KMS-11 (cell line): ENCODE measurements at regions not wholly inside any gene's neighbourhood (a gene's known extent, or its start where the extent isn't known, plus 50 kb on each side); places are given as distances from the start of the nearest gene placed in this dataset.

Experiments used
- H2AFZ ChIP-seq: fragments of 200-600 bp; sonication (generic); 2 replicates; pipeline ENCODE4 v1.6.1; 2016; ENCODE audit warnings: antibody characterized with exemption, mixed run types, low read depth
- H3K27ac ChIP-seq: fragments of 200-600 bp; sonication (generic); 2 replicates; pipeline ENCODE4 v1.6.1; 2016; ENCODE audit warnings: mild to moderate bottlenecking, mixed run types
- H3K27me3 ChIP-seq: fragments of 200-600 bp; sonication (generic); 2 replicates; pipeline ENCODE4 v1.6.1; 2017; ENCODE audit warnings: mild to moderate bottlenecking, low read depth, mixed run types, moderate library complexity; ENCODE audit not compliant: insufficient read depth
- H3K36me3 ChIP-seq: fragments of 200-600 bp; sonication (generic); 2 replicates; pipeline ENCODE4 v1.6.1; 2017; ENCODE audit warnings: mild to moderate bottlenecking, mixed run types; ENCODE audit not compliant: insufficient read depth
- H3K4me1 ChIP-seq: fragments of 200-600 bp; sonication (generic); 2 replicates; pipeline ENCODE4 v1.6.1; 2016; ENCODE audit warnings: mild to moderate bottlenecking, low read depth, mixed run types; ENCODE audit not compliant: poor library complexity, severe bottlenecking
- H3K4me2 ChIP-seq: fragments of 200-600 bp; sonication (generic); 2 replicates; pipeline ENCODE4 v1.7.0; 2016; ENCODE audit warnings: mild to moderate bottlenecking, mixed run types
- H3K4me3 ChIP-seq: fragments of 200-600 bp; sonication (generic); IDR thresholded peaks from 2 replicates; pipeline ENCODE4 v1.6.1; 2017; ENCODE audit warnings: low read depth, low read length, mixed read lengths; ENCODE audit not compliant: insufficient read depth
- H3K79me2 ChIP-seq: fragments of 200-600 bp; sonication (generic); 2 replicates; pipeline ENCODE4 v1.6.1; 2016; ENCODE audit warnings: low read depth, mixed run types; ENCODE audit not compliant: insufficient read depth
- H3K9ac ChIP-seq: fragments of 200-600 bp; sonication (generic); 2 replicates; pipeline ENCODE4 v1.6.1; 2016; ENCODE audit warnings: mild to moderate bottlenecking, mixed run types
- H4K20me1 ChIP-seq: fragments of 200-600 bp; sonication (generic); 2 replicates; pipeline ENCODE4 v1.6.1; 2016; ENCODE audit warnings: mild to moderate bottlenecking, mixed run types; ENCODE audit not compliant: insufficient read depth
- TF ChIP-seq, protein P1 (sequence below): fragments of 200-600 bp; sonication (generic); conservative IDR thresholded peaks from 2 replicates; pipeline ENCODE4 v1.6.1; 2017; ENCODE audit warnings: low read depth, mild to moderate bottlenecking, antibody characterized with exemption, low read length, moderate library complexity, mixed read lengths

DNA sequence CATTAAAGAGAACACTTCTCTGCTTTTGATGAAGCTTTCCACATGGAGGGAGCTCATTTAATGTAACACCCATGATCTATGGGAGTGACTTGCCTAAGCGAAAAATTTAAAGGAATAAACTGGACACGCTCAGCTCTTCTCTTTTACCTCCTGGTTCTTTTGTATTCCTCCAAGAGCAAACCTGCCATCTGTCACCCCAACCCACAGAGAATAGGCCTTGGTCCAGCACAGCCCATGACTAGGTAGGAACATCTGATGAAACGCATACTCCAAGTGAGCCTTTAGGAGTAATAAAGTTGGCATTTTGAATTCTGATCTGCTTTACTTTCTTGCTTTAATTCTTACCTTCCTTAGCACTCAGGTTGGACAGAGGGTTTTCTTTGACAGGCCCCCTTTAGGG is 389.0 kb downstream of the HNRNPD start:
- TF ChIP-seq, protein P1, sequence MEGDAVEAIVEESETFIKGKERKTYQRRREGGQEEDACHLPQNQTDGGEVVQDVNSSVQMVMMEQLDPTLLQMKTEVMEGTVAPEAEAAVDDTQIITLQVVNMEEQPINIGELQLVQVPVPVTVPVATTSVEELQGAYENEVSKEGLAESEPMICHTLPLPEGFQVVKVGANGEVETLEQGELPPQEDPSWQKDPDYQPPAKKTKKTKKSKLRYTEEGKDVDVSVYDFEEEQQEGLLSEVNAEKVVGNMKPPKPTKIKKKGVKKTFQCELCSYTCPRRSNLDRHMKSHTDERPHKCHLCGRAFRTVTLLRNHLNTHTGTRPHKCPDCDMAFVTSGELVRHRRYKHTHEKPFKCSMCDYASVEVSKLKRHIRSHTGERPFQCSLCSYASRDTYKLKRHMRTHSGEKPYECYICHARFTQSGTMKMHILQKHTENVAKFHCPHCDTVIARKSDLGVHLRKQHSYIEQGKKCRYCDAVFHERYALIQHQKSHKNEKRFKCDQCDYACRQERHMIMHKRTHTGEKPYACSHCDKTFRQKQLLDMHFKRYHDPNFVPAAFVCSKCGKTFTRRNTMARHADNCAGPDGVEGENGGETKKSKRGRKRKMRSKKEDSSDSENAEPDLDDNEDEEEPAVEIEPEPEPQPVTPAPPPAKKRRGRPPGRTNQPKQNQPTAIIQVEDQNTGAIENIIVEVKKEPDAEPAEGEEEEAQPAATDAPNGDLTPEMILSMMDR = no peak
- H3K4me1 ChIP-seq = peaks cover 92% of the 10 kb centered on the region
- no peaks in the 10 kb centered on the region for H4K20me1 ChIP-seq

DNA sequence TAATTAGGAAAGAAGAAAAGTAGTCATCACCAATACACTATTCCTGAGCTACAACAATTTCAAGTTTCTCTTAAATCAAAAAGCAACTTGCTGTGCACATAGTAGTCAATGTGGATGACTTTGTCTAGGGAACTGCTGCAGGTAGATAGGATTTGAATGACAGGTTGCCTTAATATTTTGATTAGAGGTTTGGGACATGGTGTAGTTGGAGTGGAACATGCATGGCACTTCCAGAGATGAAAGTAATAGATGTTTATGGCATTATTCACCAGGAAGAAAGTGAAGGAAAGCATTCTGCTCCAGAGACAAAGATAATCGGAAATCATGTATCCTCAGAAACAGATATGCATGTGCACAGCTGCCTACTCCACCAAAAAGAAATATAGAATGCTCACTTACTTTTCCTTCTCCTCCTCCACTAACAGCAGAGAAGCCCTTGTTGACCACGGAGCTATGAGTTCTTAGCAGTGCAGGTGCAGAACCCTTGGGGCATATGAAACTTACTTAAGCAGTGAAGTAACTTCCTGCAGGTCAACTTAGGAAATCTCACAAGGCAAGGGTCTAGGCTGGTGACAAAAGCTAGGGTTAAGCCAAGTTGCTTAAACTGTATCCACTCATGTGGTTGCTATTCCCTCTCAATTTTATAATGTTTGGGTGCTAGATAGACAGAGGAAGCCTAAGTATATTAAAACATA is 390.8 kb downstream of the HNRNPD start:
- H3K27me3 ChIP-seq = no peaks in the 10 kb centered on the region
- H3K9ac ChIP-seq = no peak overlapping the region
- H4K20me1 ChIP-seq = no peaks in the 10 kb centered on the region
- H3K27ac ChIP-seq = peak overlapping the region; percentile 40
- no peak overlapping the region for H3K4me3 ChIP-seq
- no peaks in the 10 kb centered on the region for H3K36me3 ChIP-seq
- TF ChIP-seq, protein P1 = no peak
- peaks cover 96% of the 10 kb centered on the region for H3K4me1 ChIP-seq
- no peak overlapping the region for H2AFZ ChIP-seq
- H3K79me2 ChIP-seq = no peaks in the 10 kb centered on the region
- peak overlapping the region; percentile 73 for H3K4me2 ChIP-seq

More for the DNA sequence above, 389.0 kb downstream of the HNRNPD start:
- Histone ChIP-seq H3K4me2 (peak overlapping the region; percentile 73), H3K4me3 (no peak overlapping the region), H3K27ac (no peak overlapping the region), H3K27me3 (no peaks in the 10 kb centered on the region), H3K79me2 (no peaks in the 10 kb centered on the region), H2AFZ (no peak overlapping the region), H3K36me3 (no peaks in the 10 kb centered on the region), H3K9ac (no peak overlapping the region)

DNA sequence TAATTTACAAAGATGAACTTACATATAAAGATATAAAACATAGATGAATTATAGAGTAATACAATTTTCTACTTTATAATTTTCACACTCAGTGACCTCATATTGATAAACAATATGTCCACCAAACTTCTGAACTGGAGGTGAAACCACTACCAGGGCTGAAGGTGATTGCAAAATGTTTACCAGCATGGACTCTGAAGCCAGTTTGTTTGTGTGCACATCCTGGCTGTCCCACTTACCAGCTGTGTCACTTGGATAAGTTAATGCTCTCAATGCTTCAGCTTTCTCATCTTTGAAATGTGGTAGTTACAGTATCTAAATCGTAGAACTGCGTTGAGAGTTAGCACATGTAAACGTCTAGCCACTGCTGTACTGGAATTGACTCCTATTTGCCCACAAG is 392.6 kb downstream of the HNRNPD start:
- Histone ChIP-seq H3K27me3 (no peaks in the 10 kb centered on the region), H3K4me1 (peaks cover 96% of the 10 kb centered on the region), H3K79me2 (no peaks in the 10 kb centered on the region), H3K27ac (no peak overlapping the region), H3K4me3 (no peak overlapping the region), H3K9ac (no peak overlapping the region), H3K4me2 (peak overlapping the region; percentile 73), H4K20me1 (no peaks in the 10 kb centered on the region), H2AFZ (no peak overlapping the region), H3K36me3 (no peaks in the 10 kb centered on the region)
- TF ChIP-seq, protein P1 = no peak

DNA sequence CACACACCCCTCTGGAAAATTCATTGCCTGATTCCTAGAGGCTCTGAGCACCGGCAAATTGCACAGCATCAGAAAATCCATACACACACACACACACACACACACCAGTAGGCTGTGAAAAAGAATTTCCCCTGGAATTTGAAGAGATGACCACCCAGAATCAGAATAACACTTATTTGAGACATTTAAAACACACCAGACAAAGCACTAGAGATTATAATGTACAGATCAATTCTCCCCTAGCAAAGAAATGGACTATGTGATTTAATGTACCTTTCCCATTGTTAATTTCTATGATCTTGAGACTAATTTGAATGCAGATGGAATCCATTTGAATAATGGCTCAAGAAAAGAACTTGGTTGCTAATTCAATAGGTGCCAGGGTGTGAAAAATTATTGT is 399.3 kb downstream of the HNRNPD start:
- H3K9ac ChIP-seq = no peak overlapping the region
- peaks cover 72% of the 10 kb centered on the region for H3K4me1 ChIP-seq
- H3K36me3 ChIP-seq = no peaks in the 10 kb centered on the region
- H3K79me2 ChIP-seq = no peaks in the 10 kb centered on the region
- H4K20me1 ChIP-seq = no peaks in the 10 kb centered on the region
- H2AFZ ChIP-seq = no peak overlapping the region
- H3K4me3 ChIP-seq = no peak overlapping the region
- no peak overlapping the region for H3K27ac ChIP-seq
- no peaks in the 10 kb centered on the region for H3K27me3 ChIP-seq
- H3K4me2 ChIP-seq = no peak overlapping the region
- TF ChIP-seq, protein P1 = no peak
